ENCODE measurements at regions not wholly inside any gene's neighbourhood (a gene's known extent, or its start where the extent isn't known, plus 50 kb on each side); places are given as distances from the start of the nearest gene placed in this dataset.
A peak's percentile ranks its signal among the peaks of the same experiment; 100 is the strongest.

DNA sequence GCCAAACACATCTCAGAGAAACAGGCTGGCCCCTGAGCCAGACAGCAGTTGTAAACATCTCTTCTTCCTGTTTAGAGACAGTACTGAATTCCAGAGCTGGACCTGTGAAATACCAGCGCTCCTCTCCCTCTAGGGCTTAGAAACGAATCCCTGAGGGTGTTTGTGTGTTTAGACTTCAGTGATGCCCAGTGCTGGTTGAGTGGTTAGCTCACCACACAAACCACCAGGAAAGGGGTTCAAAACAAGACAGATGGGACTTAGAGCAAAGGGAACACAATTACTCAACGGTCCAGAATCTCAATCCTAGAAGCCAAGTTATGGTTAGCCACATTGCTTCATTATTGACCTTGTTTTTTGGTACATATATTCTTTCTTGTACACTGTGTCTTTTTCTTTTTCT is 108.7 kb upstream of the TMEM170B start (continued):
- TF ChIP-seq, protein P1, sequence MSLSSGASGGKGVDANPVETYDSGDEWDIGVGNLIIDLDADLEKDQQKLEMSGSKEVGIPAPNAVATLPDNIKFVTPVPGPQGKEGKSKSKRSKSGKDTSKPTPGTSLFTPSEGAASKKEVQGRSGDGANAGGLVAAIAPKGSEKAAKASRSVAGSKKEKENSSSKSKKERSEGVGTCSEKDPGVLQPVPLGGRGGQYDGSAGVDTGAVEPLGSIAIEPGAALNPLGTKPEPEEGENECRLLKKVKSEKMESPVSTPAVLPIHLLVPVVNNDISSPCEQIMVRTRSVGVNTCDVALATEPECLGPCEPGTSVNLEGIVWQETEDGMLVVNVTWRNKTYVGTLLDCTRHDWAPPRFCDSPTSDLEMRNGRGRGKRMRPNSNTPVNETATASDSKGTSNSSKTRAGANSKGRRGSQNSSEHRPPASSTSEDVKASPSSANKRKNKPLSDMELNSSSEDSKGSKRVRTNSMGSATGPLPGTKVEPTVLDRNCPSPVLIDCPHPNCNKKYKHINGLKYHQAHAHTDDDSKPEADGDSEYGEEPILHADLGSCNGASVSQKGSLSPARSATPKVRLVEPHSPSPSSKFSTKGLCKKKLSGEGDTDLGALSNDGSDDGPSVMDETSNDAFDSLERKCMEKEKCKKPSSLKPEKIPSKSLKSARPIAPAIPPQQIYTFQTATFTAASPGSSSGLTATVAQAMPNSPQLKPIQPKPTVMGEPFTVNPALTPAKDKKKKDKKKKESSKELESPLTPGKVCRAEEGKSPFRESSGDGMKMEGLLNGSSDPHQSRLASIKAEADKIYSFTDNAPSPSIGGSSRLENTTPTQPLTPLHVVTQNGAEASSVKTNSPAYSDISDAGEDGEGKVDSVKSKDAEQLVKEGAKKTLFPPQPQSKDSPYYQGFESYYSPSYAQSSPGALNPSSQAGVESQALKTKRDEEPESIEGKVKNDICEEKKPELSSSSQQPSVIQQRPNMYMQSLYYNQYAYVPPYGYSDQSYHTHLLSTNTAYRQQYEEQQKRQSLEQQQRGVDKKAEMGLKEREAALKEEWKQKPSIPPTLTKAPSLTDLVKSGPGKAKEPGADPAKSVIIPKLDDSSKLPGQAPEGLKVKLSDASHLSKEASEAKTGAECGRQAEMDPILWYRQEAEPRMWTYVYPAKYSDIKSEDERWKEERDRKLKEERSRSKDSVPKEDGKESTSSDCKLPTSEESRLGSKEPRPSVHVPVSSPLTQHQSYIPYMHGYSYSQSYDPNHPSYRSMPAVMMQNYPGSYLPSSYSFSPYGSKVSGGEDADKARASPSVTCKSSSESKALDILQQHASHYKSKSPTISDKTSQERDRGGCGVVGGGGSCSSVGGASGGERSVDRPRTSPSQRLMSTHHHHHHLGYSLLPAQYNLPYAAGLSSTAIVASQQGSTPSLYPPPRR (CRISPR knock-in tag; IDR thresholded peaks at IDR 0.05; ENCODE audit: borderline replicate concordance): no peak; the same call in 1 of the 2 replicates
- TF ChIP-seq ZNF326 (CRISPR knock-in tag; IDR thresholded peaks at IDR 0.05; ENCODE audit: borderline replicate concordance) (no peak), CBFB (CRISPR knock-in tag; IDR thresholded peaks at IDR 0.05) (no peak), ZNF678 (CRISPR knock-in tag; IDR thresholded peaks at IDR 0.05) (no peak), ZNF616 (CRISPR knock-in tag; IDR thresholded peaks at IDR 0.05; ENCODE audit: low read depth) (no peak), ZNF792 (CRISPR knock-in tag; IDR thresholded peaks at IDR 0.05) (peak; percentile 37; the same call in 1 of the 2 replicates)
- TF ChIP-seq, protein P2, sequence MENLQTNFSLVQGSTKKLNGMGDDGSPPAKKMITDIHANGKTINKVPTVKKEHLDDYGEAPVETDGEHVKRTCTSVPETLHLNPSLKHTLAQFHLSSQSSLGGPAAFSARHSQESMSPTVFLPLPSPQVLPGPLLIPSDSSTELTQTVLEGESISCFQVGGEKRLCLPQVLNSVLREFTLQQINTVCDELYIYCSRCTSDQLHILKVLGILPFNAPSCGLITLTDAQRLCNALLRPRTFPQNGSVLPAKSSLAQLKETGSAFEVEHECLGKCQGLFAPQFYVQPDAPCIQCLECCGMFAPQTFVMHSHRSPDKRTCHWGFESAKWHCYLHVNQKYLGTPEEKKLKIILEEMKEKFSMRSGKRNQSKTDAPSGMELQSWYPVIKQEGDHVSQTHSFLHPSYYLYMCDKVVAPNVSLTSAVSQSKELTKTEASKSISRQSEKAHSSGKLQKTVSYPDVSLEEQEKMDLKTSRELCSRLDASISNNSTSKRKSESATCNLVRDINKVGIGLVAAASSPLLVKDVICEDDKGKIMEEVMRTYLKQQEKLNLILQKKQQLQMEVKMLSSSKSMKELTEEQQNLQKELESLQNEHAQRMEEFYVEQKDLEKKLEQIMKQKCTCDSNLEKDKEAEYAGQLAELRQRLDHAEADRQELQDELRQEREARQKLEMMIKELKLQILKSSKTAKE (CRISPR knock-in tag; IDR thresholded peaks at IDR 0.05; ENCODE audit: borderline replicate concordance): no peak
- TF ChIP-seq, protein P3, sequence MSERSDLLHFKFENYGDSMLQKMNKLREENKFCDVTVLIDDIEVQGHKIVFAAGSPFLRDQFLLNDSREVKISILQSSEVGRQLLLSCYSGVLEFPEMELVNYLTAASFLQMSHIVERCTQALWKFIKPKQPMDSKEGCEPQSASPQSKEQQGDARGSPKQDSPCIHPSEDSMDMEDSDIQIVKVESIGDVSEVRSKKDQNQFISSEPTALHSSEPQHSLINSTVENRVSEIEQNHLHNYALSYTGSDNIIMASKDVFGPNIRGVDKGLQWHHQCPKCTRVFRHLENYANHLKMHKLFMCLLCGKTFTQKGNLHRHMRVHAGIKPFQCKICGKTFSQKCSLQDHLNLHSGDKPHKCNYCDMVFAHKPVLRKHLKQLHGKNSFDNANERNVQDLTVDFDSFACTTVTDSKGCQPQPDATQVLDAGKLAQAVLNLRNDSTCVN (CRISPR knock-in tag; IDR thresholded peaks at IDR 0.05; ENCODE audit: borderline replicate concordance): peak; percentile 66; the same call in 1 of the 2 replicates
- TF ChIP-seq, protein P4, sequence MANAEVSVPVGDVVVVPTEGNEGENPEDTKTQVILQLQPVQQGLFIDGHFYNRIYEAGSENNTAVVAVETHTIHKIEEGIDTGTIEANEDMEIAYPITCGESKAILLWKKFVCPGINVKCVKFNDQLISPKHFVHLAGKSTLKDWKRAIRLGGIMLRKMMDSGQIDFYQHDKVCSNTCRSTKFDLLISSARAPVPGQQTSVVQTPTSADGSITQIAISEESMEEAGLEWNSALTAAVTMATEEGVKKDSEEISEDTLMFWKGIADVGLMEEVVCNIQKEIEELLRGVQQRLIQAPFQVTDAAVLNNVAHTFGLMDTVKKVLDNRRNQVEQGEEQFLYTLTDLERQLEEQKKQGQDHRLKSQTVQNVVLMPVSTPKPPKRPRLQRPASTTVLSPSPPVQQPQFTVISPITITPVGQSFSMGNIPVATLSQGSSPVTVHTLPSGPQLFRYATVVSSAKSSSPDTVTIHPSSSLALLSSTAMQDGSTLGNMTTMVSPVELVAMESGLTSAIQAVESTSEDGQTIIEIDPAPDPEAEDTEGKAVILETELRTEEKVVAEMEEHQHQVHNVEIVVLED (CRISPR knock-in tag; IDR thresholded peaks at IDR 0.05; ENCODE audit: borderline replicate concordance): no peak; the same call in 1 of the 2 replicates
- TF ChIP-seq, protein P5, sequence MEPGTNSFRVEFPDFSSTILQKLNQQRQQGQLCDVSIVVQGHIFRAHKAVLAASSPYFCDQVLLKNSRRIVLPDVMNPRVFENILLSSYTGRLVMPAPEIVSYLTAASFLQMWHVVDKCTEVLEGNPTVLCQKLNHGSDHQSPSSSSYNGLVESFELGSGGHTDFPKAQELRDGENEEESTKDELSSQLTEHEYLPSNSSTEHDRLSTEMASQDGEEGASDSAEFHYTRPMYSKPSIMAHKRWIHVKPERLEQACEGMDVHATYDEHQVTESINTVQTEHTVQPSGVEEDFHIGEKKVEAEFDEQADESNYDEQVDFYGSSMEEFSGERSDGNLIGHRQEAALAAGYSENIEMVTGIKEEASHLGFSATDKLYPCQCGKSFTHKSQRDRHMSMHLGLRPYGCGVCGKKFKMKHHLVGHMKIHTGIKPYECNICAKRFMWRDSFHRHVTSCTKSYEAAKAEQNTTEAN (CRISPR knock-in tag; conservative IDR thresholded peaks at IDR 0.05): 0 out of 2 replicates have a peak, but pooled peaks have one; percentile 31
- TF ChIP-seq, protein P6, sequence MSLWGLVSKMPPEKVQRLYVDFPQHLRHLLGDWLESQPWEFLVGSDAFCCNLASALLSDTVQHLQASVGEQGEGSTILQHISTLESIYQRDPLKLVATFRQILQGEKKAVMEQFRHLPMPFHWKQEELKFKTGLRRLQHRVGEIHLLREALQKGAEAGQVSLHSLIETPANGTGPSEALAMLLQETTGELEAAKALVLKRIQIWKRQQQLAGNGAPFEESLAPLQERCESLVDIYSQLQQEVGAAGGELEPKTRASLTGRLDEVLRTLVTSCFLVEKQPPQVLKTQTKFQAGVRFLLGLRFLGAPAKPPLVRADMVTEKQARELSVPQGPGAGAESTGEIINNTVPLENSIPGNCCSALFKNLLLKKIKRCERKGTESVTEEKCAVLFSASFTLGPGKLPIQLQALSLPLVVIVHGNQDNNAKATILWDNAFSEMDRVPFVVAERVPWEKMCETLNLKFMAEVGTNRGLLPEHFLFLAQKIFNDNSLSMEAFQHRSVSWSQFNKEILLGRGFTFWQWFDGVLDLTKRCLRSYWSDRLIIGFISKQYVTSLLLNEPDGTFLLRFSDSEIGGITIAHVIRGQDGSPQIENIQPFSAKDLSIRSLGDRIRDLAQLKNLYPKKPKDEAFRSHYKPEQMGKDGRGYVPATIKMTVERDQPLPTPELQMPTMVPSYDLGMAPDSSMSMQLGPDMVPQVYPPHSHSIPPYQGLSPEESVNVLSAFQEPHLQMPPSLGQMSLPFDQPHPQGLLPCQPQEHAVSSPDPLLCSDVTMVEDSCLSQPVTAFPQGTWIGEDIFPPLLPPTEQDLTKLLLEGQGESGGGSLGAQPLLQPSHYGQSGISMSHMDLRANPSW (CRISPR knock-in tag; IDR thresholded peaks at IDR 0.05; ENCODE audit: borderline replicate concordance): peak; percentile 49; the same call in 1 of the 2 replicates

Data from HepG2 (cell line).